Sigmoid colon (tissue), 6 donors: ENCODE measurements at regions not wholly inside any gene's neighbourhood (a gene's known extent, or its start where the extent isn't known, plus 50 kb on each side); places are given as distances from the start of the nearest gene placed in this dataset.

Source experiments
- DNase-seq: peaks from one replicate; pipeline ENCODE4 v3.0.0-alpha.2; 2019
- H3K27ac ChIP-seq, 4 donors: fragments of 200-600 bp; sonication (generic); one replicate each; pipeline ENCODE4 v1.5.1; 2016 to 2019; ENCODE audit warnings: mild to moderate bottlenecking in 1 of 4
- H3K27me3 ChIP-seq, 3 donors: fragments of 200-600 bp; sonication (generic); one replicate each; pipeline ENCODE4 v1.5.1; 2019; ENCODE audit warnings: mild to moderate bottlenecking in 1 of 3
- H3K36me3 ChIP-seq, 4 donors: fragments of 200-600 bp; sonication (generic); one replicate each; pipeline ENCODE4 v1.5.1; 2016 to 2019
- H3K4me1 ChIP-seq, 4 donors: fragments of 200-600 bp; sonication (generic); one replicate each; pipeline ENCODE4 v1.5.1; 2017 to 2019
- H3K4me3 ChIP-seq, 4 donors: fragments of 200-600 bp; sonication (generic); one replicate each; pipeline ENCODE4 v1.5.1; 2017 to 2019; ENCODE audit warnings: mild to moderate bottlenecking in 2 of 4, moderate library complexity in 1 of 4
- H3K9me3 ChIP-seq, 4 donors: fragments of 200-600 bp in 3 of 4; sonication (generic) in 3 of 4; one replicate each; pipeline versions ENCODE4 v1.5.1 to v1.6.1; 2013 to 2019
- CTCF ChIP-seq, 4 experiments: fragments of 450-650 bp in 3 of 4; fragments of 200-600 bp in 1 of 4; IDR thresholded peaks; one replicate each; pipeline ENCODE4 v1.5.1; 2016 to 2019; ENCODE audit warnings: antibody characterized with exemption in 4 of 4, mild to moderate bottlenecking in 3 of 4, moderate library complexity in 2 of 4
- EP300 ChIP-seq, 4 donors: sonication (generic); formaldehyde crosslinking; IDR thresholded peaks; one replicate each; pipeline ENCODE4 v1.6.1; 2017; ENCODE audit warnings: antibody characterized with exemption in 4 of 4
- POLR2A ChIP-seq, 2 donors: fragments of 450-650 bp; IDR thresholded peaks; one replicate each; pipeline ENCODE4 v1.6.1; 2016; ENCODE audit warnings: antibody characterized with exemption in 2 of 2, mild to moderate bottlenecking in 2 of 2, moderate library complexity in 2 of 2
- POLR2AphosphoS5 ChIP-seq, 4 donors: sonication (generic); formaldehyde crosslinking; IDR thresholded peaks; one replicate each; pipeline ENCODE4 v1.6.1; 2017; ENCODE audit warnings: antibody characterized with exemption in 4 of 4
- WGBS, 2 donors: extraction: QIAGEN DNeasy Blood & Tissue Kit; methylation state at CpG; one replicate each; pipeline ENCODE4 v1.1.7; 2013; 5-methylcytosine and 5-hydroxymethylcytosine counted together
- intact Hi-C: fragments of 100-400 bp; cut with DNase I; formaldehyde crosslinking; loops from one replicate; pipeline ENCODE4 v1.15.1; 2023
- donor health status: healthy with polysubstance abuse.
- donor health status: healthy.

- WGBS, 2 donors: 69 to 77% methylated on average over 13 of the region's 13 CpGs
- H3K27ac ChIP-seq: no peak overlapping the region
- intact Hi-C loops: loop anchor here (10.0 kb wide), 1 partner anchor 219 kb away; the partner anchor contains the start of gene BCL11A
- H3K4me3 ChIP-seq: no peak overlapping the region
- no peaks in the 10 kb centered on the region for H3K27me3 ChIP-seq
- no peak for TF ChIP-seq POLR2A (IDR thresholded peaks at IDR 0.05)
- no peak for TF ChIP-seq CTCF (IDR thresholded peaks at IDR 0.05)
- no peak for TF ChIP-seq POLR2AphosphoS5 (IDR thresholded peaks at IDR 0.05)
- no peak for TF ChIP-seq EP300 (IDR thresholded peaks at IDR 0.05)
- DNase-seq: no peak
- no peaks in the 10 kb centered on the region for H3K9me3 ChIP-seq
- H3K4me1 ChIP-seq: no peaks in the 10 kb centered on the region
- H3K36me3 ChIP-seq: no peaks in the 10 kb centered on the region
Observed at GRCh38 chr2:60335533-60336237, 217.8 kb downstream of the BCL11A start.

GRCh38 chr2:60334610-60335009, 218.8 kb downstream of the BCL11A start:
- Histone ChIP-seq H3K27me3 (no peaks in the 10 kb centered on the region), H3K36me3 (no peaks in the 10 kb centered on the region), H3K9me3 (no peaks in the 10 kb centered on the region), H3K4me1 (no peaks in the 10 kb centered on the region), H3K4me3 (no peak overlapping the region), H3K27ac (no peak overlapping the region)
- TF ChIP-seq EP300 (IDR thresholded peaks at IDR 0.05) (no peak), CTCF (IDR thresholded peaks at IDR 0.05) (no peak), POLR2AphosphoS5 (IDR thresholded peaks at IDR 0.05) (no peak), POLR2A (IDR thresholded peaks at IDR 0.05) (no peak)
- intact Hi-C loops: loop anchor here (10.0 kb wide), 1 partner anchor 220 kb away; the partner anchor contains the start of gene BCL11A
- 88 to 89% methylated on average over 4 of the region's 4 CpGs for WGBS, 2 donors
- DNase-seq: no peak

- intact Hi-C loops: loop anchor here (10.0 kb wide), 1 partner anchor 222 kb away; the partner anchor contains the start of gene BCL11A
- Histone ChIP-seq H3K4me3 (no peak overlapping the region), H3K9me3 (no peaks in the 10 kb centered on the region), H3K4me1 (no peaks in the 10 kb centered on the region), H3K36me3 (no peaks in the 10 kb centered on the region), H3K27me3 (no peaks in the 10 kb centered on the region), H3K27ac (no peak overlapping the region)
- DNase-seq: no peak
- WGBS, 2 donors: 95 to 97% methylated on average over 8 of the region's 8 CpGs
- TF ChIP-seq CTCF (IDR thresholded peaks at IDR 0.05): no peak
- no peak for TF ChIP-seq POLR2A (IDR thresholded peaks at IDR 0.05)
- no peak for TF ChIP-seq POLR2AphosphoS5 (IDR thresholded peaks at IDR 0.05)
- no peak for TF ChIP-seq EP300 (IDR thresholded peaks at IDR 0.05)
Observed at GRCh38 chr2:60333264-60333663, 220.2 kb downstream of the BCL11A start.

- intact Hi-C loops: loop anchor here (10.0 kb wide), 1 partner anchor 224 kb away; the partner anchor contains the start of gene BCL11A
- no peak overlapping the region for H3K4me3 ChIP-seq
- no peaks in the 10 kb centered on the region for H3K9me3 ChIP-seq
- H3K27ac ChIP-seq: no peak overlapping the region
- H3K27me3 ChIP-seq: no peaks in the 10 kb centered on the region
- H3K36me3 ChIP-seq: no peaks in the 10 kb centered on the region
- no peaks in the 10 kb centered on the region for H3K4me1 ChIP-seq
- TF ChIP-seq POLR2AphosphoS5 (IDR thresholded peaks at IDR 0.05) (no peak), EP300 (IDR thresholded peaks at IDR 0.05) (no peak), POLR2A (IDR thresholded peaks at IDR 0.05) (no peak), CTCF (IDR thresholded peaks at IDR 0.05) (no peak)
- WGBS, 2 donors: 41 to 72% methylated on average over 7 of the region's 7 CpGs
- no peak for DNase-seq
Observed at GRCh38 chr2:60331115-60331809, 222.2 kb downstream of the BCL11A start.
